C1 segment of cervical spinal cord (tissue), 14 donors: ENCODE measurements at regions not wholly inside any gene's neighbourhood (a gene's known extent, or its start where the extent isn't known, plus 50 kb on each side); places are given as distances from the start of the nearest gene placed in this dataset.
A peak's percentile ranks its signal among the peaks of the same experiment; 100 is the strongest.

Experiments
- DNase-seq, 14 donors: peaks; one replicate each; lab custom pipeline; 2025; lab: John Stamatoyannopoulos, UW

DNA sequence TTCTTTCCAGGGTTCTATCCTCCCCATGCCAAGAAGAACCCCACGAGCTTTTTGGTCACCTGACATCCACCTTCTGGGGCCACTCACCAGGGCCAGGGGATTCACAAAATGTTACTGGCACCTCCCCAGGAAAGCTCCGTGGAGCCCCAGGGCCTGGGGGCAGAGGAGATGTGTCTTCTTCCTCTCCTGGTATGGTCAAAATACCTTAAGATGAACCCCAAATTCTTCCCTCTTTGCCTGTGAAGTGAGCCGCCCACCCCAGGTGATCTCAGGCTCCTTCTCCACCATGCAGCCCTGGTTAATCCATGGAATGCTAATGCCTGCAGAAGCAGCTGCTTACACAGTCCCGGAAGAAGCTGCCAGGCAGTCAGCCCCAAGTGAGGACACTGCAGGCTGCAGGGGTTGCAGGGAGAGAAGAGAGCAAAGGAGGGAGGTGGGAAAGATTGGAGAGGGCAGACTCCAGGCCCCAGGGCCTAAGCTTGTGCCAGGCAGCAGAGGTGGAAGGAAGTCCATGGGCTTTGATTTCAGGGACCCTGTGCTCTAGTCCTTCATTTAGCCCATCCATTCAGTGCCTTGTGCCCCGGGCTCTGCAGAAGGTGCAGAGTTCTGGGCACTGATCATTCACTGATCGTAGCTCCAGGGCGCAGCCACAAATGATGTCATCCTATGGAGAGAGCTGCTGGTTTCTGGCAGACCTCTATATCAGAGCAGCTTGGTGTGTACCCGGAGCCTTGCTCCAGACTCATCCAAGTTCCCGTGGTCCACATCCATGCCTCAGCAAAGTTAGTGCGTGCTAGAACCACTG lies 127.9 kb upstream of the NECTIN1 start:
- peak in 1 of 14 donors; percentile 21 for DNase-seq

GRCh38 chr11:119855066-119855465 lies 126.1 kb upstream of the NECTIN1 start:
- no peak for DNase-seq

DNA sequence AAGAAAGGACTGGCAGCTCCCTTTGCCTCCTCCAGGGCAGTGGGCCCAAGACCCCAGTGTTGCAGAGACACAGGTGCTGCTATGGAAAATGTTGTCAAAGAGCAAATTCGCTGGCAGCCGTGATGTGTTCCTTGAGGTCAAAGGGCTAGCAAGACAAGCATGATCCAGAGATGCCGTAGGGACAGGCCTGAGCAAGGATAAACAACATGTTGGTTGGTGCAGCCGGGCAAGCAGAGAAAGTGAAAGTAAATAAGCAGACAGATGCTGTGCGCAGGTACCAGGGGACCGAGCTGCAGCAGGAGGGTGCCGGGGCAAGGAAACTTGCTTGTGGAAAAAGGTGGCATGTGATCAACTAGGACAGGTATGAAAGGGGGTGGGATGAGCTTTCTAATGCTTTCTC lies 125.5 kb upstream of the NECTIN1 start:
- no peak for DNase-seq

GRCh38 chr11:119853581-119854360 lies 124.8 kb upstream of the NECTIN1 start:
- DNase-seq, result no peak

DNA sequence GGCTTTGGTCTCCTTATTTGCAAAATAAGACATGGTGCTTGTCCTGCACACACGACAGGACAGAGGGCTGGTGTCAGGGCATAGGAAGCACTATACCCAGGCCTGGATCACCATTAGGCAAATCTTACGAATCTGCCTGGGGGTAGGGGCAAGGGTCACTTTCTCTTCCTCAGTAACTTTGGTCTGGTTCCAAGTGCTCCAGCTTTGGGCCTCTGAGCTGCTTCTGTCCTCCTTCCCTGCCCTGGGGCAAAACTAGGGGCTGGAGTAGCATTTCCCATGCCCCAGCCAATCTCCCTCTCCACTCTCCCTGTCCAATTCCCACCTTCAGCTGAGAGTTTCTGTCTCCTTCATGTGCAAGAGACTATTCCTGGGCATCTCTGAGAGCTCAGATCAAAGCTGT lies 123.7 kb upstream of the NECTIN1 start:
- DNase-seq, result no peak

DNA sequence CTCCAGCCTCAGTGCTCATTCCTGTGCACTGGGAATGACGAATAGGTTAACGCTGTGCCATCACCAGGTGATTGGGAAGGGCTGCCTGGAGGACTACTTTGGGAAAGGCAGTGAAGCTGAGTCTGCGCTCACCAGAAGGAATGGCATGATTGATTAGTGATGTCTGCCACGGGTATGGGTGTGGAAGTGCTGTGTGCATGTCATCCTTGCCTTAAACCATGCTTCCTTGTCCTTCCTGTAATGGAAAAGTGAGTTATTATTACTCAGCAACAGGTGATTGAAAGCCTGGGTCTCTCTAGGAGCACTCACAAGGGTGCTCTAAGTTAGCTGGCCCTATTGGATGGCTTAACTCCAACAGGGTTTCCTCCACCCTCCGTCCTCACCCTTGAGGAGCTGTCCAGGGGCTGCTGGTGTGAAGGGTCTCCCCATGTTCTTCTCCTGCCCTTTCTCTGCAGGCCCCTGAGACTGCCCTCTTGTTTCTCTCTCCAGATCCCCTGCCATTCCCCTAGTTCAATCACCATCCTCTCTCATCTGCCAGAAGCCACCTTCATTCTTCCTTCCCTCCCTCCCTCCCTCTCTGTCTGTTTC lies 121.9 kb upstream of the NECTIN1 start:
- DNase-seq, result no peak

- no peak for DNase-seq
Observed at GRCh38 chr11:119849872-119850271, 120.9 kb upstream of the NECTIN1 start.

GRCh38 chr11:119847853-119848252 lies 118.9 kb upstream of the NECTIN1 start:
- no peak for DNase-seq

- no peak for DNase-seq
Observed at GRCh38 chr11:119846374-119846773, 117.4 kb upstream of the NECTIN1 start.

DNA sequence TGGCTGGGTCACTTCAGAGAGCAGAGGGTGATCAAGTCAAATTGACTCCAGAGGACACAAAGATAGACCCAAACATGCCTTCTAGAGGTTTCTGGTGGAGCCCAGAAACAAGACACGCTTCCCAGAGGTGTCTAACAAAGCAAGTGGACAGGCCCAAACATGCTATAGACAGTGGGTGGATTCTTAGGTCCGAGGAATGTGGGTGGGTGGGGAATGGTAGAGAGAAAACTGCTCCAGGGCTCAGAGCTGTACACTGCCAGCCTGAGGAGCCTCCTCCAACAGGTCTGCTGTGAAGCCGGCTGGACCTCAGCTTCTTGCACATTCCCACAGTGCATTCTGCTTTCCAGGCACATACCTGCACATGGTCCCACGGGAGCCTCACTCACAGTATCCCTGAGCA lies 116.8 kb upstream of the NECTIN1 start:
- no peak for DNase-seq

GRCh38 chr11:119845305-119845704 lies 116.3 kb upstream of the NECTIN1 start:
- no peak for DNase-seq

- no peak for DNase-seq
Observed at GRCh38 chr11:119844808-119845207, 115.8 kb upstream of the NECTIN1 start.

GRCh38 chr11:119843877-119844276 lies 114.9 kb upstream of the NECTIN1 start:
- DNase-seq, result peak in 1 of 14 donors; percentile 33

DNA sequence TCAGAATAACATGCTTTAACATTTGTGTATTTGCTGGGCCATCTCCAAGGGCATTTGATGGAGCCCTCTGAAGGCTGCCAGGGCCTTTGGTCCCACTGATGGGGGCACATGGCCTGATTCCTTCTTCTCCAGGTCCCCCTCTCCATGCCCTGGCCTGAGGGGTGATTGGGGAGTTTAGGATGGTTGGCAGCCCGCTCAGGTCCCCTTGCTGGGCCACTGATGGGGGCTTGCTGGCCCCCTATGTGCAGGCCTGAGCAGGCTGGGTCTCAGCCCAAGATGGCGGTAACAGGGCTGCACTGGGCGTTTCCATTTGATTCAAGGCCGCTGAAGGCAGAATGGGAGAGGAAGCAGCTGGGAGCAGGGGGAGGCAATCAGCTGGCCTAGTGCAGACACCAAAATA lies 113.7 kb upstream of the NECTIN1 start:
- DNase-seq, result no peak

DNA sequence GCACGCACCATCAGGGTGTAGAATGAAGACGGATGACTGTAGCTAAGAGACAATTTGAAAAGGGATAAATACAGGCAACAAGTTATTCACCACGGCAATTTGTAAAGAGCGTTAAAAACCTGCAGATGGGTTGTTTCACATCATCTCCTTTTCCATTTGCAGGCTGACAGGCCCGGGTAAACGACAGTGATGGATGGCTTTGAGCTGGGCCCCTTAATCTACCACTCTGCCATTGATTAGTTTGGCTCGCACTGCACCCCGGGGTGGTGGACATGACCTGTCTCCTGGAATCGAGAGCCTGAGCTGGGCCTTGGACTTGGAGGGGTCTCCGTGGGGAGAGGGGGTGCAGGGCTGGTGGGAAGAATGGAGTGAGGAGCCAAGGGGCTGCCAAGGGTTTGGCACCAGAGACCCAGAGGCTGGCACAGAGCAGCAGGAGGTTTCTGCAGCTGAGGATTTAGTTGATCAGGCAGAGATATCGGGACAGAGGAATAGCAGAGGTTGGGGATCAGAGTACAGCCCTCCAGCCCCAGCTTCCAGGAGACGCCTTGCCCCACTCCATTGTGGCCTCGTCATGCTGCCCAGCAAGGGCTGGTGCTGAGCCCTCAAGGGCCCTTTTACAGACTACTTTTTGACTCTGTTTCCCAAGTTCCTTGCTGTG lies 110.6 kb upstream of the NECTIN1 start:
- no peak for DNase-seq

DNA sequence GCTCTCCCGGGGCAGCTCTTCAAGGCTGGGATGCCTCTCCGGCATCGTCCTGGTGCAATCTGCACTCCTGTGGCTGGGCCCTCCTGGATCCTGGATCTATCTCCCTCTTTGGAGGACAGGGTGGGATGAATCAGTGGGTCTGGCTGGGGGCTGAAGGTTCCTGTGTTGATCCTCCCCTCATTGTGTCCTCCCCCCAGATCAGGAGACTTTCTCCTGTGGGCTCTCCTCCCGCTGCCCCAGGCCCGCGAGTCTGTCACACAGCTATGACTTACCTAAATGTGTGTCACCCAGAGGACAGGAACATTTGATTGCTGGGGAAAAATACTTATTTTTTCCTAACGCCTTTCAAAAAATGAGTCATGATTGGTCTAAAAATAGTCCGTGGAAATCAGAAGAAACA lies 106.8 kb upstream of the NECTIN1 start:
- DNase-seq, result no peak

- DNase-seq, result no peak
Observed at GRCh38 chr11:119832202-119832935, 103.4 kb upstream of the NECTIN1 start.

GRCh38 chr11:119831011-119831410 lies 102.0 kb upstream of the NECTIN1 start:
- no peak for DNase-seq

GRCh38 chr11:119830400-119830799 lies 101.4 kb upstream of the NECTIN1 start:
- no peak for DNase-seq

GRCh38 chr11:119829402-119829801 lies 100.4 kb upstream of the NECTIN1 start:
- DNase-seq, result no peak

DNA sequence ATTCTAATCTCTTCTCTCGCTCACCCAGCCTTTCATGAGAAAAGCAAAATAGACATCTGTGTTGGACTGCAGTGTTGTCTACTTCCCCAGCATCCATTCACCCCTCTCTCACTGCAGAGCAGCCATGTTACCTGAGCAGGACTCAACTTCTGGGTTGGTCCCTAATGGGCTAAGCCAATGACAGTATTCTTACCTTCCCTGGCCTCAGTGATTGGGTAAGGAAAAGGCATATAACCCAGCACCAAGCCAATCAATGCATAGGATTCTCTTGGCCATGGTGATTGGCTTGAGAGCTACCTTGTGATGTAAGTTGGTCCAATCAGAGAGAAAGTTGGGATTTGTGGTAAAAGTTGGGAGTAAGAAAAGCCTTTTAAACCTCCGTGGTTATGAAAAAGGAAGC lies 99.8 kb upstream of the NECTIN1 start:
- no peak for DNase-seq
